GM21447 (cell line): ENCODE measurements at regions not wholly inside any gene's neighbourhood (a gene's known extent, or its start where the extent isn't known, plus 50 kb on each side); places are given as distances from the start of the nearest gene placed in this dataset.
"Not testable (repeated sequence)": the region's sequence is repeated elsewhere in the genome, so short reads cannot be mapped to it uniquely, and the experiment has no call there.

Experiments
- ATAC-seq: cut with Tn5 transposase; IDR thresholded peaks from one replicate; pipeline ENCODE4 v1.9.1; 2021; ENCODE audit not compliant: unreplicated experiment

DNA sequence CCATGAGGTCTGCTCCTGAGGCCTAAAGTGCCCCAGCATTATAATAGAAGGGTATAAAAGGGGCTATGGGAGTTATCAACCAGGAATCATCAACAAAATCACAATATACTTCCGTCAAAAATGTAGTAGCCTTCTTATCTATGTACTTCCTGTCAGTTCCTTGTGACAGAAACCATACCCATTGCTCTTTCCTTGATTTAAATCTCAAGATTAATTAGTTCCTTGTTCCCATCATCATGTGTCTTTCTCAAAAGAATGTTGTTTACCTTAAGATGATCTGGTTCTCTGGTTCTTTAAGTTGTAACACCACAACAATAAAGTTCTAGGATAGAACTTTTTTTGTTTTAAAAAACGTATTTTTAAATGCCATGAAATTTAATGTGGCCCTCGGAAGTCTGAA is 833.3 kb downstream of the LTN1 start:
- ATAC-seq = no peak

DNA sequence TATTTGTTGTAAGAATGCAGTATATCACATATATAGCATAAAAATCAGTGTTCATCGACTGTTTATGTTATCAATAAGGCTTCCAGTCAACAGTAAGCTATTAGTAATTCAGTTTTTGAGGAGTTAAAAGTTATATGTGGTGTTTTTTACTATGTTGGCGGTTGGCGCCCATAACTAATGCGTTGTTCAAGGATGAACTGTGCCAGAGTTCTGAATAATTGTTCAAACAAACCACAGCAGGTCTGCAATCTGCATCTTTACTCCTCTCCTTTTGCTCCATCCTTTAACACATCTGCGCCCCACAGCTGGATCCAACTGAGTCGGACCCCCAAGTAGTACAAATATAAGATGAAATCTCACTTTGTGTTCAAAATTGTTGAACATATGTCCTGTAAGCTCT is 836.1 kb downstream of the LTN1 start:
- ATAC-seq = no peak

- ATAC-seq = no peak
Measured at GRCh38 chr21:28154121-28154520, 838.6 kb downstream of the LTN1 start.

- ATAC-seq = no peak
Measured at GRCh38 chr21:28152732-28153131, 839.9 kb downstream of the LTN1 start.

GRCh38 chr21:28151758-28152157 is 840.9 kb downstream of the LTN1 start:
- ATAC-seq = no peak

DNA sequence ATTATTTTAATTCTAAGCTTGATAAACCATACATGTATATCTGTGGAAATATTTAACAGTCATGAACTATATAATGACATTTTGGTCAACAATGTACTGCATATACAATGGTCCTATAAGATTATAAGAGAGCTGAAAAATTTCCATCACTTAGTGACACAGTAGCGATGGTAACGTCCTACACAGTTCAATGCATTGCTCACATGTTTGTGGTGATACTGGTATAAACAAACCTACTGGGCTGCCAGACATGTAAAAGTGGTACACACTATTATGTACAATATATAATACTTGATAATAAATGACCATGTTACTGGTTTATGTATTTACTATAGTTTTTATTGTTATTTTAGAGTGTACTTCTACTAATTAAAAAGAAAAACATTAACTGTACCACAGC is 841.9 kb downstream of the LTN1 start:
- no peak for ATAC-seq

- ATAC-seq = no peak
Measured at GRCh38 chr21:28148400-28149064, 844.1 kb downstream of the LTN1 start.

GRCh38 chr21:28144653-28145052 is 848.0 kb downstream of the LTN1 start:
- no peak for ATAC-seq

DNA sequence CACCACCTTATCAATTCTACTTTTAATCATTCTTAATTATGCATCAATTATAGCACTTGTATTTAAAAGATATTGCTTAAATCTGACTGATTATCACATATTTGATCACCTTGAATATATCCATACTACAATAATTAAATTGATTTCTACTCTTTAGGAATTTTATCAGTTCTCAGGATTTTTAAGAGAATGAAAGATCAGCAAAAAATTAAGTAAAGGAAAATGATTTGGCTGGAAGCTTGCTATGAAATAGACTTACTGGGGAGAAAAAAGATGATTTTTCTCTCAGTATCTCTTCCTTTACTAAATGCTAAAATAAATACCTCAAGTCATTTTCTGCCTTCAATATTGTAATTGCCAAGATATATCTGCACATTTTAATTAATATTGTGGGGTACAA is 848.6 kb downstream of the LTN1 start:
- no peak for ATAC-seq

- no peak for ATAC-seq
Measured at GRCh38 chr21:28142697-28143096, 850.0 kb downstream of the LTN1 start.

DNA sequence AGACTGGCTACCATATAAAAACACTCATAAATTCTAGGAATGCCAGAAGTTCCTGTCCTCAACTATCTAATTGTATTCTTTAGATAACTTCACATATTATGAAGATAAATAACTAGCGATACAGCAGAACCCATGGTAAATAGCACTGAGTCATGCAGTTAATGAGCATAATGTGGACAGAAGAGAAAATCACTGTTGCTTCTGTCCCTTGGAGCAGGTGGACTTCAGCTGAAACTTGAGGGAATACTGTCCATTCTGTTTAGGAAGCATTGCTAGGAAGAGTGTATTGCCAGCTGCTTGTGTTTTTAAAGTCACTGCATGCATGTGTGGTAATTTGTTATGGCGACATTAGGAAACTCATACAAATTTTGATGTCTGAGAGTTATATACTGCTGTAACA is 854.4 kb downstream of the LTN1 start:
- ATAC-seq = no peak

- no peak for ATAC-seq
Measured at GRCh38 chr21:28136656-28137255, 855.9 kb downstream of the LTN1 start.

DNA sequence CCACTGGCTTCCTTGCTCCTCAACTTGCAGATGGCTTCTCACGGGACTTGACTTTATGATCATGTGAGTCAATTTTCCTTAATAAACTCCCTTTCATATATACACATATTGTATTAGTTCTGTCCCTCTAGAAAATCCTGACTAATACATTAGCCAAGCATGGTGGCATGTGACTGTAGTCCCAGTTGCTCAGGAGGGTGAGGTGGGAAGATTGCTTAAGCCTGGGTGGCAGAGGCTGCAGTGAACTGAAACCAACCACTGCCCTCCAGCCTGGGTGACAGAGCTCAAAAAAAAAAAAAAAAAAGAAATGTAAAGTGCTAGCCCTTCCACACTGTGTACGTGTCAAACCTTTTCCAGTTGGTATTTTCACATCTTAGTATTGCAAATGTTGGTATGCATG is 857.0 kb downstream of the LTN1 start:
- no peak for ATAC-seq

DNA sequence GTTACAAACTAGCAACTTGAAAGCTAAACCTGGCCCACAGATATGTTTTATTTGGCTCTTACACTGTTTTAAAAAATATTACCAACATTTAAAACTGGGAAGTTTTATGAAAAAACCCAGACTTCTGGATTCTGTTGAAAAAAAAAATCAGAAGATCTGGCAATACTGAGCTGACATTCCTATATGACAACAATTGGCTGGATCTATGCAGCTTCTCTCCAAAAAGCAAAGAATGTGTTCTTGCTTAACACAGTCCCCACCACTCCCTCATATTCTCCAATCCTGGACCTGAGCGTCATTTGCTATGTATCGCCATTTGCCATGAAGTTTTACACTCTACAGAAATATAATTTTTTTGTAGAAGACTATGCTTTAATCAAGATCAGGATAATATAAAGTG is 859.6 kb downstream of the LTN1 start:
- no peak for ATAC-seq

DNA sequence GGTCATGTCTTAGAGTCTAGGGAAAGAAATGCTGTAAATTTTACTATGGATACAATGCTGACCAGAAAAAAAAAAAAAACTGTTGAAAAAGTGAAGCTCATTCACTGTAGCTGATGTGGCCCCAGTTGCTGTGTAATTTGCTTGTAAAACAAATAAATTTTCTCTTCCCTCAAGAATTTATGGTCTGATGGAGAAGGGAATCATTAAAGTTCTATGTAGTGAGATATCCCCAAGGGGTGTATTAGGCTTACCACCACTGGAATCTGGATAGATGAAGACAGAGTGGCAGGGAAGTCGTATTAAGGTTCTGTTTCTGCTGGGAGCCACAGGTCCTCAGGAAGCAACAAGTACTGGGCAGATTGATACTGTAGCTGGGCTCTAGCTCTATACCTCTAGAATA is 860.0 kb downstream of the LTN1 start:
- no peak for ATAC-seq

GRCh38 chr21:28127175-28127785 is 865.4 kb downstream of the LTN1 start:
- no peak for ATAC-seq

GRCh38 chr21:28126521-28127174 is 866.0 kb downstream of the LTN1 start:
- no peak for ATAC-seq

DNA sequence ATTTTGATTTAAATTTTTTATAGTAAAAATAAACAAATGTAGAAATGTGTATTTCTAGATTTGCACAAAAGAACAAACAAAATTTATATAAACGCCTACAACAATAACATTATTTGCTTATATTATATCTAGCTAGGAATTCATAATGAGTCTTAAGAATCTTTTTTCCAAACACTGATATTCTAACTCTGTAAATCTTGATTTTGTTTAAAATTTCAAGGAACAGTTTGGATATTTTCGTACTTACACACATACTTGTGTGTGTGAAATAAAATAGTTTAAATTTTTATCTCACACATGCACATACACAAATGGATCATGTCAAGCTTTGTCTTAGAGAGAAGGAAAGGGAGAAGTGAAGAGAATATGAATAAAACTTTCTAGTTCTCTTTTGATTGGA is 868.1 kb downstream of the LTN1 start:
- ATAC-seq = no peak

- no peak for ATAC-seq
Measured at GRCh38 chr21:28118570-28118969, 874.1 kb downstream of the LTN1 start.

DNA sequence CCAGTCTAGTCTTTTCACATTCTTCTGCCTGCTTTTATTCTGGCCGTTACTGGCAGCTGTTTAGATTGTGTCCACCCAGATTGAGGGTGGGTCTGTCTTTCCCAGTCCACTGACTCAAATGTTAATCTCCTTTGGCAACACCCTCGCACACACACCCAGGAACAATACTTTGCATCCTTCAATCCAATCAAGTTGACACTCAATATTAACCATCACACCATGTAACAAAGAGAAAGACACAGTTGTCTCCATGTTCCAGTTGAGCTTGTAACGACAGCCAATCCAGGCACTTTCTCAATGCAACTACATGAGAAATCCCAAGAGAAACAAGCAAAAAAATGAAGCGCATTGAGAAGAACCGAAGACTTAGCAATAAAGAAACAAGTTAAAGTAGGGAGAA is 877.7 kb downstream of the LTN1 start:
- ATAC-seq = not testable (repeated sequence)

DNA sequence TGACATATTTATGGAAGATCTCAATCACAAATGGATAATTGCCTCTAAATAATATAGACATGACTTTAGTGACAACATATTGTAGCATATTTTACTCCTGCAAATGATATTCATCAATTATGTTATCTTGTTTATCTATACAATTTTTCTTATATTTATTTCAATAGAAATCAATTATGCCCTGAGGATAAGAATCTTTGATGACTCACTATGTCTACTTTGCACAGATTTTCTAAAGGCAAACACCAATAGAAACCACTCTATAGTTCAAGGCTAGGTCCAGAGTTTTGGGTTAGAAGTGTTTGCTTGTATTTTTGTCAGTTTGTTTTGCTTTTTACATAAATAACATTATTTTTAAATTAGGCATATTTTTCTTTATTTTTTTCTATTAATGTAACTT is 879.0 kb downstream of the LTN1 start:
- ATAC-seq = no peak

- no peak for ATAC-seq
Measured at GRCh38 chr21:28112511-28112910, 880.2 kb downstream of the LTN1 start.
